H1 (cell line): ENCODE measurements at regions not wholly inside any gene's neighbourhood (a gene's known extent, or its start where the extent isn't known, plus 50 kb on each side); places are given as distances from the start of the nearest gene placed in this dataset.

Experiments used
- CTCF ChIA-PET: fragments of 300-600 bp; sonication (Branson Sonifier 250); formaldehyde crosslinking; loops from one replicate; lab custom pipeline; 2021; ENCODE audit not compliant: partially characterized antibody; lab: Charles Lee
- POLR2A ChIA-PET: fragments of 300-600 bp; sonication (Branson Sonifier 250); formaldehyde crosslinking; loops from one replicate; lab custom pipeline; 2021; ENCODE audit warnings: inconsistent platforms; ENCODE audit not compliant: partially characterized antibody; lab: Charles Lee
- DNase-seq, 2 experiments: peaks; one replicate each; pipeline versions ENCODE4 v3.0.0 to v3.0.0-alpha.2; 2010 to 2022; ENCODE audit warnings: low spot score in 2 of 2, low read depth in 1 of 2, mixed read lengths in 1 of 2
- FAIRE-seq: peaks from 2 replicates; lab custom pipeline; 2011; peaks lifted over from hg19 to GRCh38; lab: Jason Lieb, UNC
- H2AFZ ChIP-seq: 2 replicates; pipeline ENCODE4 v1.8.1; 2012; ENCODE audit warnings: low read length, inconsistent platforms
- H2AK5ac ChIP-seq: 2 replicates; pipeline ENCODE4 v1.6.1; 2013; ENCODE audit warnings: low read depth, low read length
- H2BK120ac ChIP-seq: replicated peaks from 2 replicates; pipeline ENCODE3; 2013; ENCODE audit warnings: low read depth, low read length, inconsistent platforms
- H2BK12ac ChIP-seq: 2 replicates; pipeline ENCODE4 v1.6.1; 2013; ENCODE audit warnings: low read depth, low read length
- H2BK15ac ChIP-seq: 2 replicates; pipeline ENCODE4 v1.6.1; 2013; ENCODE audit warnings: low read length
- H2BK20ac ChIP-seq: 2 replicates; pipeline ENCODE4 v1.6.1; 2013; ENCODE audit warnings: low read length
- H2BK5ac ChIP-seq: 2 replicates; pipeline ENCODE4 v1.6.1; 2013; ENCODE audit warnings: low read depth, low read length
- H3K14ac ChIP-seq: 2 replicates; pipeline ENCODE4 v1.6.1; 2013; ENCODE audit warnings: inconsistent platforms; ENCODE audit not compliant: insufficient read length
- H3K18ac ChIP-seq: 2 replicates; pipeline ENCODE4 v1.6.1; 2013; ENCODE audit warnings: low read length; ENCODE audit errors: extremely low read depth
- H3K23ac ChIP-seq: 2 replicates; pipeline ENCODE4 v1.6.1; 2013; ENCODE audit warnings: inconsistent platforms; ENCODE audit not compliant: insufficient read length
- H3K23me2 ChIP-seq: 2 replicates; pipeline ENCODE4 v1.6.1; 2013; ENCODE audit warnings: low read depth, low read length
- H3K27ac ChIP-seq: 2 replicates; pipeline ENCODE4 v1.6.1; 2011; ENCODE audit warnings: low read depth, low read length, inconsistent platforms
- H3K27me3 ChIP-seq, 4 experiments: replicated peaks in 1 of 4; 1 replicate in 1 of 4; 2 replicates in 3 of 4; pipeline versions ENCODE4 v1.6.1 to v1.8.1; 2011 to 2013; ENCODE audit warnings: low read length in 3 of 4, mild to moderate bottlenecking in 3 of 4, inconsistent platforms in 2 of 4, mixed read lengths in 2 of 4, moderate library complexity in 1 of 4; ENCODE audit not compliant: control insufficient read depth in 3 of 4, insufficient read depth in 3 of 4; ENCODE audit errors: extremely low read depth in 1 of 4
- H3K36me3 ChIP-seq, 4 experiments: 2 replicates each; pipeline versions ENCODE4 v1.6.1 to v1.8.1; 2011 to 2013; ENCODE audit warnings: mild to moderate bottlenecking in 4 of 4, low read length in 3 of 4, moderate library complexity in 2 of 4, control low read depth in 1 of 4, inconsistent platforms in 1 of 4; ENCODE audit not compliant: insufficient read depth in 4 of 4, control insufficient read depth in 2 of 4
- H3K4ac ChIP-seq: replicated peaks from 2 replicates; pipeline ENCODE3; 2013; ENCODE audit warnings: low read length, low read depth, mixed read lengths, inconsistent platforms; ENCODE audit not compliant: insufficient read length
- H3K4me1 ChIP-seq, 4 experiments: replicated peaks in 1 of 4; 1 replicate in 1 of 4; 2 replicates in 3 of 4; pipeline versions ENCODE4 v1.6.1 to v1.8.1; 2011 to 2013; ENCODE audit warnings: low read length in 3 of 4, inconsistent platforms in 2 of 4, mixed read lengths in 1 of 4; ENCODE audit not compliant: insufficient read depth in 4 of 4, control insufficient read depth in 3 of 4
- H3K4me2 ChIP-seq, 2 experiments: 2 replicates each; pipeline versions ENCODE4 v1.6.1 to v1.8.1; 2011 to 2013; ENCODE audit warnings: low read depth in 2 of 2, low read length in 2 of 2, control low read depth in 1 of 2, inconsistent platforms in 1 of 2, mild to moderate bottlenecking in 1 of 2; ENCODE audit not compliant: insufficient read depth in 1 of 2
- H3K4me3 ChIP-seq, 4 experiments: fragments of 200-600, 300-600 bp in 1 of 4; sonication (generic), shearing (Covaris generic), sonication (Bioruptor Twin) in 1 of 4; 2 replicates each; pipeline versions ENCODE4 v1.5.1 to v1.8.1; 2011 to 2016; ENCODE audit warnings: low read length in 4 of 4, low read depth in 3 of 4, control low read depth in 2 of 4, inconsistent platforms in 2 of 4, mild to moderate bottlenecking in 2 of 4, mixed read lengths in 1 of 4, moderate library complexity in 1 of 4; ENCODE audit not compliant: insufficient read depth in 2 of 4; ENCODE audit errors: extremely low read depth in 1 of 4
- H3K56ac ChIP-seq: replicated peaks from 2 replicates; pipeline ENCODE3; 2013; ENCODE audit warnings: low read depth, mild to moderate bottlenecking, mixed read lengths, low read length, inconsistent platforms; ENCODE audit not compliant: insufficient read length
- H3K79me1 ChIP-seq: 2 replicates; pipeline ENCODE4 v1.6.1; 2013; ENCODE audit warnings: low read depth, low read length, control low read depth
- H3K79me2 ChIP-seq, 2 experiments: 2 replicates each; pipeline versions ENCODE4 v1.6.1 to v1.8.1; 2012 to 2013; ENCODE audit warnings: low read length in 2 of 2, mild to moderate bottlenecking in 2 of 2, inconsistent platforms in 1 of 2; ENCODE audit not compliant: insufficient read depth in 2 of 2, control insufficient read depth in 1 of 2
- H3K9ac ChIP-seq, 4 experiments: replicated peaks in 1 of 4; 1 replicate in 1 of 4; 2 replicates in 3 of 4; pipeline versions ENCODE4 v1.6.1 to v1.8.1; 2011 to 2013; ENCODE audit warnings: low read depth in 3 of 4, low read length in 3 of 4, control low read depth in 2 of 4, mild to moderate bottlenecking in 2 of 4, moderate library complexity in 2 of 4, inconsistent platforms in 1 of 4; ENCODE audit errors: extremely low read depth in 1 of 4
- H3K9me3 ChIP-seq, 2 experiments: 2 replicates each; pipeline versions ENCODE4 v1.6.1 to v1.8.1; 2012 to 2013; ENCODE audit warnings: mild to moderate bottlenecking in 2 of 2, moderate library complexity in 2 of 2, control low read depth in 1 of 2, inconsistent platforms in 1 of 2, low read depth in 1 of 2, low read length in 1 of 2, mixed read lengths in 1 of 2; ENCODE audit not compliant: insufficient read depth in 2 of 2
- H4K20me1 ChIP-seq, 2 experiments: replicated peaks in 1 of 2; 2 replicates each; pipeline versions ENCODE3 to v1.8.1; 2011 to 2013; ENCODE audit warnings: inconsistent platforms in 2 of 2, low read length in 2 of 2, mild to moderate bottlenecking in 1 of 2; ENCODE audit not compliant: insufficient read depth in 2 of 2, control insufficient read depth in 1 of 2
- H4K5ac ChIP-seq: 2 replicates; pipeline ENCODE4 v1.6.1; 2013; ENCODE audit warnings: low read length, low read depth, mixed read lengths, inconsistent platforms; ENCODE audit not compliant: insufficient read length
- H4K8ac ChIP-seq: 2 replicates; pipeline ENCODE4 v1.8.0; 2013; ENCODE audit warnings: mild to moderate bottlenecking, moderate library complexity, low read length, inconsistent platforms; ENCODE audit not compliant: insufficient read depth; ENCODE audit errors: extremely low read depth
- H4K91ac ChIP-seq: replicated peaks from 2 replicates; pipeline ENCODE3; 2013; ENCODE audit warnings: low read length, mixed read lengths, inconsistent platforms; ENCODE audit not compliant: insufficient read length
- BRCA1 ChIP-seq: IDR thresholded peaks from 2 replicates; pipeline ENCODE4 v1.6.1; 2012; ENCODE audit warnings: low read depth, low read length, improper control_type of control experiment
- CTCF ChIP-seq, 3 experiments: IDR thresholded peaks; 1 replicate in 2 of 3; 2 replicates in 1 of 3; pipeline versions ENCODE4 v1.5.1 to v1.6.1; 2011; ENCODE audit warnings: low read length in 3 of 3, mild to moderate bottlenecking in 3 of 3, inconsistent platforms in 2 of 3, low read depth in 1 of 3, moderate library complexity in 1 of 3; ENCODE audit not compliant: insufficient read depth in 1 of 3; ENCODE audit errors: control extremely low read depth in 1 of 3
- SAP30 ChIP-seq: fragments of 300-600 bp; sonication (generic); IDR thresholded peaks from 2 replicates; pipeline ENCODE4 v1.7.1; 2012; ENCODE audit warnings: low read length, moderate library complexity, mild to moderate bottlenecking, inconsistent platforms; ENCODE audit not compliant: insufficient read depth, insufficient replicate concordance
- SUZ12 ChIP-seq: fragments of 200-600 bp; sonication (generic); IDR thresholded peaks from 2 replicates; pipeline ENCODE4 v1.6.1; 2012; ENCODE audit warnings: mild to moderate bottlenecking, inconsistent platforms, low read length, moderate library complexity, mixed read lengths
- whole genome bisulfite sequencing, 2 experiments: shearing (Covaris generic) in 1 of 2; methylation state at CpG; one replicate each; pipeline versions ENCODE4 v1.1.6 to v1.1.7; 2013 to 2015; ENCODE audit warnings: low lambda C conversion rate in 2 of 2, mixed read lengths in 2 of 2, inconsistent platforms in 1 of 2, low coverage in 1 of 2, missing lambda C conversion rate in 1 of 2; ENCODE audit not compliant: insufficient replicate concordance in 2 of 2, insufficient coverage in 1 of 2, insufficient read length in 1 of 2; ENCODE audit errors: extremely low coverage in 1 of 2, missing lambda C conversion rate in 1 of 2; 5-methylcytosine and 5-hydroxymethylcytosine counted together

GRCh38 chr4:27343411-27343810, 482.8 kb downstream of the STIM2 start:
- Histone ChIP-seq H3K9ac (no peak overlapping the region), H2AK5ac (no peak overlapping the region), H3K27me3 (no peaks in the 10 kb centered on the region), H2BK12ac (no peak overlapping the region), H2BK20ac (no peak overlapping the region), H3K79me2 (no peaks in the 10 kb centered on the region), H2BK15ac (no peak overlapping the region), H4K91ac (no peak overlapping the region), H4K5ac (no peak overlapping the region), H3K14ac (no peak overlapping the region), H4K20me1 (no peaks in the 10 kb centered on the region), H3K23ac (no peak overlapping the region), H3K9me3 (no peaks in the 10 kb centered on the region), H2BK120ac (no peak overlapping the region), H3K4ac (no peak overlapping the region), H3K27ac (no peak overlapping the region), H3K36me3 (no peaks in the 10 kb centered on the region), H4K8ac (no peak overlapping the region), H2BK5ac (no peak overlapping the region), H3K23me2 (no peaks in the 10 kb centered on the region), H3K4me2 (no peak overlapping the region), H3K4me1 (no peaks in the 10 kb centered on the region), H2AFZ (no peak overlapping the region), H3K4me3 (no peak overlapping the region), H3K79me1 (no peaks in the 10 kb centered on the region), H3K18ac (no peak overlapping the region), H3K56ac (no peak overlapping the region)
- WGBS, 2 experiments: 91% methylated on average over 3 of the region's 3 CpGs; no CpG with 5 or more reads in 1 of the 2 experiments
- ChIA-PET CTCF (interaction anchor here (0.6 to 1.7 kb wide), 3 partner anchors 11 to 295 kb away, joined by 3 to 4 read pairs (median 3); no protein-coding TSS in a partner anchor), POLR2A (no interaction called here)
- FAIRE-seq (no peak), DNase-seq (no peak)
- TF ChIP-seq SUZ12 (no peak), BRCA1 (no peak), SAP30 (no peak), CTCF (IDR thresholded peaks at IDR 0.05; ENCODE audit: control extremely low read depth in 1 of 3, insufficient read depth in 1 of 3, low read depth in 1 of 3, low read length in 3 of 3) (no peak)
